ENCODE measurements at regions not wholly inside any gene's neighbourhood (a gene's known extent, or its start where the extent isn't known, plus 50 kb on each side); places are given as distances from the start of the nearest gene placed in this dataset.

DNA sequence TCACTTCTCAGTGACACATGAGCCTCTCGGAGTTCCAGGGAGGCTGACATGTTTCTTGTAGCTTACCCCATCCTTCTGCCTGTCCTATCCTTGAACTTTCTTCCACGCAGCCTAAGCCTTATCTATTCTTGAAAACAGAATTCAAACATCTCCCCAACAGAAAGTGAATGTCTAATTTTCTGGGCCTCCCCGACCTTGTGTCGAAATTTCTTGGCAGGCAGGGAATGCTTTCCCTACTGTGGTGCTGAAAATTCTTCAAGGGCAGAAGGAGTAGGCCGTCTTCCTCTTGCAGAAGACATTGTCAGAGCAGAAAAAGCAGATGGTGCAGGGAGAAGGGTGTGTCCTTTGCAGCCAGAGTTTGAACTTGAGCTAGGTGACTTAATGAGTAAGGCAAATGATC is 63.0 kb upstream of the TCL1B start:
- TF ChIP-seq, protein P1, sequence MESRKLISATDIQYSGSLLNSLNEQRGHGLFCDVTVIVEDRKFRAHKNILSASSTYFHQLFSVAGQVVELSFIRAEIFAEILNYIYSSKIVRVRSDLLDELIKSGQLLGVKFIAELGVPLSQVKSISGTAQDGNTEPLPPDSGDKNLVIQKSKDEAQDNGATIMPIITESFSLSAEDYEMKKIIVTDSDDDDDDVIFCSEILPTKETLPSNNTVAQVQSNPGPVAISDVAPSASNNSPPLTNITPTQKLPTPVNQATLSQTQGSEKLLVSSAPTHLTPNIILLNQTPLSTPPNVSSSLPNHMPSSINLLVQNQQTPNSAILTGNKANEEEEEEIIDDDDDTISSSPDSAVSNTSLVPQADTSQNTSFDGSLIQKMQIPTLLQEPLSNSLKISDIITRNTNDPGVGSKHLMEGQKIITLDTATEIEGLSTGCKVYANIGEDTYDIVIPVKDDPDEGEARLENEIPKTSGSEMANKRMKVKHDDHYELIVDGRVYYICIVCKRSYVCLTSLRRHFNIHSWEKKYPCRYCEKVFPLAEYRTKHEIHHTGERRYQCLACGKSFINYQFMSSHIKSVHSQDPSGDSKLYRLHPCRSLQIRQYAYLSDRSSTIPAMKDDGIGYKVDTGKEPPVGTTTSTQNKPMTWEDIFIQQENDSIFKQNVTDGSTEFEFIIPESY (IDR thresholded peaks at IDR 0.05; ENCODE audit: extremely low read depth, insufficient replicate concordance, low read length), result no peak
- TF ChIP-seq, protein P2, sequence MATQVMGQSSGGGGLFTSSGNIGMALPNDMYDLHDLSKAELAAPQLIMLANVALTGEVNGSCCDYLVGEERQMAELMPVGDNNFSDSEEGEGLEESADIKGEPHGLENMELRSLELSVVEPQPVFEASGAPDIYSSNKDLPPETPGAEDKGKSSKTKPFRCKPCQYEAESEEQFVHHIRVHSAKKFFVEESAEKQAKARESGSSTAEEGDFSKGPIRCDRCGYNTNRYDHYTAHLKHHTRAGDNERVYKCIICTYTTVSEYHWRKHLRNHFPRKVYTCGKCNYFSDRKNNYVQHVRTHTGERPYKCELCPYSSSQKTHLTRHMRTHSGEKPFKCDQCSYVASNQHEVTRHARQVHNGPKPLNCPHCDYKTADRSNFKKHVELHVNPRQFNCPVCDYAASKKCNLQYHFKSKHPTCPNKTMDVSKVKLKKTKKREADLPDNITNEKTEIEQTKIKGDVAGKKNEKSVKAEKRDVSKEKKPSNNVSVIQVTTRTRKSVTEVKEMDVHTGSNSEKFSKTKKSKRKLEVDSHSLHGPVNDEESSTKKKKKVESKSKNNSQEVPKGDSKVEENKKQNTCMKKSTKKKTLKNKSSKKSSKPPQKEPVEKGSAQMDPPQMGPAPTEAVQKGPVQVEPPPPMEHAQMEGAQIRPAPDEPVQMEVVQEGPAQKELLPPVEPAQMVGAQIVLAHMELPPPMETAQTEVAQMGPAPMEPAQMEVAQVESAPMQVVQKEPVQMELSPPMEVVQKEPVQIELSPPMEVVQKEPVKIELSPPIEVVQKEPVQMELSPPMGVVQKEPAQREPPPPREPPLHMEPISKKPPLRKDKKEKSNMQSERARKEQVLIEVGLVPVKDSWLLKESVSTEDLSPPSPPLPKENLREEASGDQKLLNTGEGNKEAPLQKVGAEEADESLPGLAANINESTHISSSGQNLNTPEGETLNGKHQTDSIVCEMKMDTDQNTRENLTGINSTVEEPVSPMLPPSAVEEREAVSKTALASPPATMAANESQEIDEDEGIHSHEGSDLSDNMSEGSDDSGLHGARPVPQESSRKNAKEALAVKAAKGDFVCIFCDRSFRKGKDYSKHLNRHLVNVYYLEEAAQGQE (IDR thresholded peaks at IDR 0.05; ENCODE audit: low read depth), result no peak
- TF ChIP-seq CEBPB (IDR thresholded peaks at IDR 0.05; ENCODE audit: low read depth) (no peak), ELF1 (IDR thresholded peaks at IDR 0.05; ENCODE audit: borderline replicate concordance, low read depth) (no peak), POLR2A (IDR thresholded peaks at IDR 0.05; ENCODE audit: borderline replicate concordance, extremely low read depth, insufficient read depth, insufficient read length) (no peak), SIN3A (IDR thresholded peaks at IDR 0.05; ENCODE audit: low read depth) (no peak), JUND (IDR thresholded peaks at IDR 0.05) (no peak), RAD21 (IDR thresholded peaks at IDR 0.05; ENCODE audit: low read depth) (no peak), EZH2 (IDR thresholded peaks at IDR 0.05) (no peak), POLR2AphosphoS5 (IDR thresholded peaks at IDR 0.05; ENCODE audit: low read depth, low read length) (no peak), YY1 (IDR thresholded peaks at IDR 0.05; ENCODE audit: extremely low read depth, insufficient replicate concordance, low read depth, low read length) (no peak)
- TF ChIP-seq, protein P3, sequence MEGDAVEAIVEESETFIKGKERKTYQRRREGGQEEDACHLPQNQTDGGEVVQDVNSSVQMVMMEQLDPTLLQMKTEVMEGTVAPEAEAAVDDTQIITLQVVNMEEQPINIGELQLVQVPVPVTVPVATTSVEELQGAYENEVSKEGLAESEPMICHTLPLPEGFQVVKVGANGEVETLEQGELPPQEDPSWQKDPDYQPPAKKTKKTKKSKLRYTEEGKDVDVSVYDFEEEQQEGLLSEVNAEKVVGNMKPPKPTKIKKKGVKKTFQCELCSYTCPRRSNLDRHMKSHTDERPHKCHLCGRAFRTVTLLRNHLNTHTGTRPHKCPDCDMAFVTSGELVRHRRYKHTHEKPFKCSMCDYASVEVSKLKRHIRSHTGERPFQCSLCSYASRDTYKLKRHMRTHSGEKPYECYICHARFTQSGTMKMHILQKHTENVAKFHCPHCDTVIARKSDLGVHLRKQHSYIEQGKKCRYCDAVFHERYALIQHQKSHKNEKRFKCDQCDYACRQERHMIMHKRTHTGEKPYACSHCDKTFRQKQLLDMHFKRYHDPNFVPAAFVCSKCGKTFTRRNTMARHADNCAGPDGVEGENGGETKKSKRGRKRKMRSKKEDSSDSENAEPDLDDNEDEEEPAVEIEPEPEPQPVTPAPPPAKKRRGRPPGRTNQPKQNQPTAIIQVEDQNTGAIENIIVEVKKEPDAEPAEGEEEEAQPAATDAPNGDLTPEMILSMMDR (IDR thresholded peaks at IDR 0.05 in 2 of 3, conservative IDR thresholded peaks at IDR 0.05 in 1 of 3; ENCODE audit: borderline replicate concordance in 1 of 3, insufficient read depth in 1 of 3, low read depth in 2 of 3, low read length in 2 of 3), result no peak
- TF ChIP-seq, protein P4, sequence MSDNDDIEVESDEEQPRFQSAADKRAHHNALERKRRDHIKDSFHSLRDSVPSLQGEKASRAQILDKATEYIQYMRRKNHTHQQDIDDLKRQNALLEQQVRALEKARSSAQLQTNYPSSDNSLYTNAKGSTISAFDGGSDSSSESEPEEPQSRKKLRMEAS (IDR thresholded peaks at IDR 0.05), result no peak
